Hepatic stellate cell (primary cell): ENCODE measurements at regions not wholly inside any gene's neighbourhood (a gene's known extent, or its start where the extent isn't known, plus 50 kb on each side); places are given as distances from the start of the nearest gene placed in this dataset.
"Not testable (repeated sequence)": the region's sequence is repeated elsewhere in the genome, so short reads cannot be mapped to it uniquely, and the experiment has no call there.

Experiments
- DNase-seq: peaks from one replicate; pipeline ENCODE4 v3.0.0; 2011; ENCODE audit warnings: low spot score

DNA sequence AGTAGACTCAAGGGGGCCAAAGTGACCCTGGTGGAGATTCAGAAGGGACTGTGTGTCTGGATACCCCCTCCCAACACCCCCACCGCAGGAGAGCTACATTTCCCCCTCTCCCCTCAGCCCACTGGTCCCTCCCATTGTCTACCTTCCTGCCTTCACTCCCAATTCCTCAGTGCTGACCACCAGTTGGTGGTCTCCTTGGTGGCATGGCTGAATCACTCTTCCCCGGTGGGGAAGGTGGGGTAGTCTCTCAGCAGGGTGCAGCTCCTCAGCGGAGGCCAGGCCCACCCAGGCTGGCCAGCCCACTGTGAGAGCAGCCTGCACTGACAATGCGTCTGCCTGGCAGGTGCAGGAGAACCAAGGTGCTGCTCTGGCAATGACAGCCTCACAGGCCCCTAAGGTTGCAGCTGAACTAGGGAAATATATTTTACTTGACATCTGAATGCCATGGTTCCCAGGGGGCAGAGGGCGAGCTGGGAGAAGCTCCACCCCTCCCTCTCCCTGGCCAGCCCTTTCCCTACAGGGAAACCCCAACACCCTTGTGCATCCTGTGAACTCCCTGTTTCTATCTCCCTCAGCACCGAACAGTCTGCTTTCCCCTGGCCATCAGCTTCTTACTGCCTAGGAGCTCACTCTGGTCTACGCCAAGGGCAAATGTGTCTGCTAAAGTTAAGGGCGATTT is 62.6 kb upstream of the PAX8 start:
- DNase-seq = no peak

DNA sequence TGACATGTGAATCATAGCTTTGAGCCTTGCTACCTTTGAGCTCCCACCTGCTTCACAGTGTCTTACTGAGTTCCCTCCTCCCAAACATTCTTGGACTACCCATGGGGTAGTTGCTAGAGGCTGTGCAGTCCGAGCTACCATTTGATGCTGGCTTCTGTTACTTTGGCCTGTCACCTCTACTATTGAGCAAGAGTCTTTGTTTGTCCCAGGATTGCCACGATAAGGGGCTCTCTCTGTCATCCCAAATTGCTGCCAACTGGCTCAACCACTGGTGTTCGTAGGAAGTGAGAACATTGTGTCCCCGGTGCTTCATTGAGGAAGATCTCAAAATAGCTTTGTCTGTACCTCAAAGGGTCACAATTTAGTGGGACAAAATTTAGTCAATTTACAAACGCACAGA is 59.1 kb upstream of the PAX8 start:
- DNase-seq = no peak

DNA sequence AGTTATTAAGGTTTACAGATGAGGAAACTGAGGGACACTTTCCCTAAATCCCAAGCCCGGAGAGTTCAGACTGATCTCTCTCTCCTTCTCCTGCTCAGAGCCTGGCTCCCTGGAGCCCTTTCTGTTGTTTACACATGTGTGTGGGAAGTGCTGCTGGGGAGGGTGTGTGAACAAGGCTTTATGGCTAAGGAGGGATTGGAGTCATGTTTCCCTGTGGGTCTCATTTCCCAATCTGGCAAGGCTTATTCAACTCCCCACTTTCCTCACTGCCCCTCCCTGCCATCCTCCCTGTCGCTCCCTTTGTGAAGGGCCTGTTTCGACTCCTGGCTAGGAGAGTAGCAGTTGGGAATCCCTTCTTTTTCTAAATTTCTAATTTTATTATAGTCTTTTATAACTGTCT is 57.3 kb upstream of the PAX8 start:
- DNase-seq = not testable (repeated sequence)

DNA sequence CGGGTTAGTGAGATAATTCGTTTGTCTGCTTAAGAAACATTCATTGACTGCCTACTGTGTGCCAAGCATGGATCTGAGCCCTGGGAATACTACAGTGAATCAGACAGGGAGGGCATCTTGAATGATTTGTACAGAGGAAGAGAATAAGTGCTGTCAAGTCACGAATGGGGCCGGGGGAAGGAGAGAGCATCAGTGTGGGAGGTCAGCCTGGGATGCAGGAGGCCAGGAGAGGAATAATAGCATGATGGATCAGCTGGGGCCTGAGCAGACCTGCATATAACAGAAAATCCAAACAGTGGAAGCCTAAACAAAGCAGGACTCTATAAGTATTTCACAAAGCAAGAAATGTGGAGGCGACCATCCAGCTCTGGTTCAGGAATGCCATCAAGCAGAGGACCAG is 55.4 kb upstream of the PAX8 start:
- no peak for DNase-seq

DNA sequence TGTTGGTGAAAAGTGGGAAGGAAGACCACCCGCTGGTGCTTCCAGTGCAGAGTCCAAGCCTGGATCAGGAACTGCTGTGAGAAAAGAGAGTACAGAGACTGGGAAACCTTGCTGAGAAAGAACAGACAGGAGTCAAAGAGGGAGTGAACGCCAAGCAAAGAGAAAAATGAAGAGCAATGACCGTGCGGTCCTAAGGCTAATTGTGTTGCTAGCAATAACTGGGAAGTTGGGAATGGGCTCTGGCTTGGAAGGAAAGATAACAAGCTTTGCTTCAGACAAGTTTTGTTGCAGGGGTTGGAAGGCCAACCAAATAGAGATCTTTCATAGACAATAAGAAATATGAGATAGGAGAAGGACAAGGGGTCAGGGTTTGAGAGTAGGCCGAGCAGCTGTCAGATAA is 55.0 kb upstream of the PAX8 start:
- not testable (repeated sequence) for DNase-seq

DNA sequence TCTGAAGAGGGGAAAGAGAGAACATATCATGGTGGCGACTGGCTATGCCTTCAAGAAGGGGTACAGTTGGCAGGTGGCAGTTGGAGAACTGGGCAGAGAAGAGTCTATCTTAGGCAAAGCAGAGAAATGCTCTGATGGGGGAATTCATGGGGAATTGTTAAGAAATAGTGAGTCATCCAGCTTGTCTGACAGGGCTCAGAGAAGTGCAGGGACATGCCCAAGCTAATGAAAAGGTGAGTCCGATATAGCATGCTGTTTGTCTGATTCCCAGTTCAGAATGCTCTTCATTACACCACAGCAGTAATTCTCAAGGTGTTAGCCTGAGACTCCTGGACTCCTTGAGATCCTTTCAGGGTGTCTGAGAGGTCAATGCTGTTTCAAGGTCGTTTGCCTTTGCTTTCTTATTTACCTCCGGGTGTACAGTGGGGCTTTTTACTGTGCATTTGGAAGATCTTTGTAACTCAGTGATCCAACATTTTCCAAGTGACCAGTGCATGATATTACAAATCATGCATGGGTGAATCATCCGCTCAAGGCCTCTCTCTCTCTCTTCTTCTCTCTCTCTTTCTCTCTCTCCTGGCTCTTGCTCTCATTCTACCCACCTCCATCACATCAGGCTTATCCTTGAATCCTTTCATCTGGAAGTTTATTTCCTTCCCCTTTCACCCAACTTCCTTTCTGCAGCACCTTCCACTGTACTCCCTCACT is 51.5 kb upstream of the PAX8 start:
- DNase-seq = not testable (repeated sequence)

DNA sequence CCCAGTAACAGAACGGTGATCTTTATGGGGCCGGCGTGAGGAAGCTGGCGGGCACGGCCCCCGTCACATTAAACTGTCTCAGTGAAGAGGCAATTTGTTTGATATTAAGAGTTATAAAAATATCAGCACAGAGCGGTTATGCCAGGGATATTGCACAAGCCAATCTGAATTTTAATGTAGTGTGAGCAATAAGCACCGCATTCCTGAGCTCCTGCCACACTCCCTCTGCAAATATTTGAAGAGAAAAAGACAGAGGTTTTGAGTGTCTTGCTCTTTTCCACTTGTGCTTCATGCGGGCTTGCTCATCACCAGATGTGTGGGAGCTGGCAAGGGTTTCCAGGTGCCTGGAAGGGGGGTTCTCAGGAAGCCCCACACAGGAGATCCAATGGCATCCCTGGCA is 50.3 kb upstream of the PAX8 start:
- not testable (repeated sequence) for DNase-seq

DNA sequence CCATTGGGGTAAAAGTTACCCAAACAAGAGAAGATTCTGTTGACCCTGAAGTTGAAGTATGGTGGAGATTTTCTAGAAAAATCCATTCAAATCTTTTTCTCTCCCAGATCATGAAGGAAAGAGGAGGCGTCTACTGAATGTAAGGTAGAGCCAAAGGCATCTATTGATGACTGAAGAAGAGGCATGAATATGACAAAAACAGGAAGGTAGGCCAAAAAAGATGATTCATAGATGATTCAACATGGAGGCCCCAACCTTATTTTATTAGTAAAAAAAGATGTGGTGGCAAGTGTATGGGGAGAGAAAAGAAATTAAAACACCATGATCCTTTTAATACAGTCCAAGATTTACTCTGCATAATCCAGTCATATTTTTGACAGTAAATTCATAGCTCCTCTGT is 49.9 kb upstream of the PAX8 start:
- DNase-seq = not testable (repeated sequence)
